GM12878 (cell line): ENCODE measurements at regions not wholly inside any gene's neighbourhood (a gene's known extent, or its start where the extent isn't known, plus 50 kb on each side); places are given as distances from the start of the nearest gene placed in this dataset.

ENCODE experiments used
- CTCF ChIP-seq, 3 experiments: IDR thresholded peaks in 2 of 3; conservative IDR thresholded peaks in 1 of 3; 2 replicates each; pipeline ENCODE4 v1.5.1; 2011; ENCODE audit warnings: low read depth in 3 of 3, low read length in 3 of 3, mild to moderate bottlenecking in 3 of 3, control low read depth in 2 of 3, moderate library complexity in 2 of 3, inconsistent platforms in 1 of 3, mixed read lengths in 1 of 3; ENCODE audit not compliant: control insufficient read depth in 2 of 3, insufficient read depth in 1 of 3; ENCODE audit errors: extremely low read depth in 1 of 3
- EZH2 ChIP-seq: IDR thresholded peaks from 2 replicates; pipeline ENCODE4 v1.6.1; 2012; ENCODE audit warnings: low read depth, mild to moderate bottlenecking, control low read depth, inconsistent platforms, low read length, borderline replicate concordance; ENCODE audit not compliant: control insufficient read depth
- JUND ChIP-seq: IDR thresholded peaks from 2 replicates; pipeline ENCODE4 v1.6.1; 2012; ENCODE audit warnings: low read depth, mild to moderate bottlenecking, low read length, improper control_type of control experiment, moderate library complexity
- MYC ChIP-seq: IDR thresholded peaks from 2 replicates; pipeline ENCODE4 v1.6.1; 2011; ENCODE audit warnings: mild to moderate bottlenecking, low read length, moderate library complexity, inconsistent platforms; ENCODE audit not compliant: insufficient read depth, insufficient replicate concordance, insufficient read length, severe bottlenecking
- SMAD1 ChIP-seq: fragments of 450-650 bp; IDR thresholded peaks from 2 replicates; pipeline ENCODE4 v1.6.1; 2018; ENCODE audit warnings: mild to moderate bottlenecking, low read depth; ENCODE audit not compliant: partially characterized antibody
- SMARCA5 ChIP-seq: fragments of 450-650 bp; IDR thresholded peaks from 2 replicates; pipeline ENCODE4 v1.6.1; 2017; ENCODE audit warnings: mild to moderate bottlenecking
- SREBF2 ChIP-seq: IDR thresholded peaks from 2 replicates; pipeline ENCODE4 v1.6.1; 2012; ENCODE audit warnings: mild to moderate bottlenecking, low read length
- TBL1XR1 ChIP-seq: IDR thresholded peaks from 2 replicates; pipeline ENCODE4 v1.6.1; 2012; ENCODE audit warnings: low read depth, low read length, improper control_type of control experiment
- YY1 ChIP-seq: IDR thresholded peaks from 2 replicates; pipeline ENCODE4 v1.6.1; 2011; ENCODE audit warnings: low read depth, mild to moderate bottlenecking, low read length
- TF ChIP-seq, protein P1 (sequence below): fragments of 450-650 bp; IDR thresholded peaks from 2 replicates; pipeline ENCODE4 v1.6.1; 2016; ENCODE audit warnings: mild to moderate bottlenecking

GRCh38 chr6:69623357-69623756 is 173.5 kb downstream of the LMBRD1 start:
- TF ChIP-seq EZH2: no peak
- no peak for TF ChIP-seq SMAD1
- TF ChIP-seq JUND: no peak
- TF ChIP-seq, protein P1, sequence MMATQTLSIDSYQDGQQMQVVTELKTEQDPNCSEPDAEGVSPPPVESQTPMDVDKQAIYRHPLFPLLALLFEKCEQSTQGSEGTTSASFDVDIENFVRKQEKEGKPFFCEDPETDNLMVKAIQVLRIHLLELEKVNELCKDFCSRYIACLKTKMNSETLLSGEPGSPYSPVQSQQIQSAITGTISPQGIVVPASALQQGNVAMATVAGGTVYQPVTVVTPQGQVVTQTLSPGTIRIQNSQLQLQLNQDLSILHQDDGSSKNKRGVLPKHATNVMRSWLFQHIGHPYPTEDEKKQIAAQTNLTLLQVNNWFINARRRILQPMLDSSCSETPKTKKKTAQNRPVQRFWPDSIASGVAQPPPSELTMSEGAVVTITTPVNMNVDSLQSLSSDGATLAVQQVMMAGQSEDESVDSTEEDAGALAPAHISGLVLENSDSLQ: no peak
- no peak for TF ChIP-seq CTCF (IDR thresholded peaks at IDR 0.05 in 2 of 3, conservative IDR thresholded peaks at IDR 0.05 in 1 of 3; ENCODE audit: control insufficient read depth in 2 of 3, extremely low read depth in 1 of 3, insufficient read depth in 1 of 3, low read depth in 3 of 3, low read length in 3 of 3)
- TF ChIP-seq SMARCA5: no peak
- no peak for TF ChIP-seq MYC
- TF ChIP-seq YY1: no peak
- TF ChIP-seq SREBF2: no peak
- TF ChIP-seq TBL1XR1: no peak
